ENCODE measurements at regions not wholly inside any gene's neighbourhood (a gene's known extent, or its start where the extent isn't known, plus 50 kb on each side); places are given as distances from the start of the nearest gene placed in this dataset.

DNA sequence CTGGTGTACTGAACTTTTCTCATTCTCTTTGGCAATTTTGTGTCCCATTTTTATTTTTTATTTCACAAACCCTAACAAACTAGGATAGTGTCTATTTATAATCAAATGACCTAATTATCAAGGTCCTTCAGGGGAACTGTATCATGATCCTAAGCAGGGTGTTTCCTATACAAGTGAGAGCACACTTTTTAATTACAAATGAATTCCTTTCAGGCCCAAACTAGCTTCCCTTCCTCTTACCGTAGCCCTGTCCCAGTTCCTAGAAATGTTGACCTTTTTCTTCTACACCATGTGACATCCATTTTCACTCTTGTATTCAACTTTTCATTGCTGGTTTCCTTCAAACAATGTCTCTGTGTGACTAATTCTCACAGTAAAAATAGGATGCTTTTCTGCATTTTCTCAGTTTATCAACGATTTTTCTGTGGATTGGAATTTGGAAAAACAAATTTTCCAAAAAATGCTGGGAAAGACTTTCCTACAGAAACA is 411.4 kb downstream of the CCDC91 start:
- DNase-seq (ENCODE audit: low spot score), result no peak

GRCh38 chr12:28602786-28603185 is 412.5 kb downstream of the CCDC91 start:
- no peak for DNase-seq (ENCODE audit: low spot score)

GRCh38 chr12:28603239-28603638 is 413.0 kb downstream of the CCDC91 start:
- DNase-seq (ENCODE audit: low spot score), result no peak

DNA sequence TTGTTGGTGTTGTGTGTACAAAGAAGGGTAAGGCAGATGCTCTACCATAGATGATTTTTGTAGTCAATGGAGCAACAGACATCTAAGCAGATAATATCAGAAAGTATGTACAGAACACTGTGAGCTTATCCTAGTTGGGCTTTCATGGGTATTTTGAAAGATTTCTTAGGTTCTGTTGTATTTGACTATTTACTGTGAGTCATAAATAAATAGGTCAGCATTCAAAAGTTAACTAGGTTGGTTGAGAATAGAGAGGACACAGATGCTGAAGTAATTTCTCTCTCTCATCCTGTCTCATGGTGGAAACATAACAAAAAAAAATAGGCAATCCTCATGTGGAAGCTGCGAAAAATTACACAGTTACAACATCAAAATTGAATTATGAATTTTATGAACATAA is 413.5 kb downstream of the CCDC91 start:
- DNase-seq (ENCODE audit: low spot score), result no peak

DNA sequence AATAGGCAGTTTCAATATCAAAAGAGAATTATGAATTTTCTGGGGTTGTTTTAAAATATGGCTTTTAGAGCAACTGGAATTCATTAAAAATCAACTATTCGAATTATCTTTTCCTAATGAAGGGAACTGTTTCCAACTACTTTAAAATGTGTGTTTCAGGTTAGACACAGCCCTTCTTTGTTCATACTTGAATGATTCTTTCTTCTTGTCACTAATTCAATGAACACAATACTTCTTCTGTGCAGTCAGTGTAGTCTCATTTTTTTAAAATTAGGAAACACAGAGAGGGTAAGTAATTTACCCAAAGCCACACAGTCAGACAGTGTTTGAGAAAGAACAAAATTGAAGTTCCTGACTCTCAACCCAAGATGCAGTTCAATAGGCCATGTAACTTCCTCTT is 414.0 kb downstream of the CCDC91 start:
- no peak for DNase-seq (ENCODE audit: low spot score)

- no peak for DNase-seq (ENCODE audit: low spot score)
These were observed 416.8 kb downstream of the CCDC91 start for GRCh38 chr12:28606967-28607557.

GRCh38 chr12:28610401-28611114 is 420.3 kb downstream of the CCDC91 start:
- no peak for DNase-seq (ENCODE audit: low spot score)

DNA sequence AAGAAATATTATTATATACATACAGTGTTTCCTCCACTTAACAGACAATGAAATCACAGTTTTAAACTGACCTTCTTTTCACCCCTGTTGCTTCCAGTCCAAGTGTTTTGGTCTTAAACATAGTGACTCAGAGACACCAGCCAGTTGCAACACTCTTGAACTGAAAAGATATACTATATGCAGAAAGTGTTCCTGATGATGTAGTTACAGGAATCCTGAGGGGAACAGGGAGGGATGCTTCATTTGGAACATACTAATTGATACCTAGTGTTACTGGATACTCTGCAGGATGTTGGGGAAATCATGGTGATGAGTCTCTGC is 420.8 kb downstream of the CCDC91 start:
- no peak for DNase-seq (ENCODE audit: low spot score)

DNA sequence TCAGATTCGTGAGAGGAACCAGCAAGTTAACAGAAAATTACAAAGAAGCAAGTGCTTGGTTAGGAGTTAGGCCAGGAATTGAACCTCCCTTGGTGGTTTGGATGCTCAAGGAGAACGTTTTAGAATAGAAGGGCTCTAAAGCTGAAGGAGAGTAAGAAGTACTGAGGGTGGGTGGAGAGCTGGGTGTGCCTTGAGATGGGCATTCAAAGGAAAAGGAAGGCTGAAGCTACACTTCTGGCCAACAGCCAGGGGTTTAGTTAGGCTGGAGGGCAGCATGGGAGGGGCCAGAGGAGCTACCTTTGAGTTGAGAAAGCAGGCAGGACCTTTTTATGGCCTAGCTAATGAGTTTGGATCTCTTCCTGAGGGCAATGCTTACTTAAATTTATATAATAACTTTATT is 421.2 kb downstream of the CCDC91 start:
- DNase-seq (ENCODE audit: low spot score), result no peak

DNA sequence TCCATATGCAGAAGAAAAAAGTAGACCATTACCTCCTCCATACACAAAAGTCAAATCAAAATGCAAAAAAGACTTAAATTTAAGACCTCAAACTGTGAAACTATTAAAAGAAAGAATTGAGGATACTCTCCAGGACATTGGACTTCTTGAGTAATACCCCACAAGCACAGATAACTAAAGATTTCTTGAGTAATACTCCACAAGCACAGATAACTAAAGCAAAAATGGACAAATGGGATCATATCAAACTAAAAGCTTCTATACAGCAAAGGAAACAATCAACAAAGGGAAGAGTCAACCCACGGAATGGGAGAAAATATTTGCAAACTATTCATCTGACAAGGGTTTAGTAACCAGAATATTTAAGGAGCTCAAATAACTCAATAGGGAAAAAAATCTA is 427.9 kb downstream of the CCDC91 start:
- no peak for DNase-seq (ENCODE audit: low spot score)

DNA sequence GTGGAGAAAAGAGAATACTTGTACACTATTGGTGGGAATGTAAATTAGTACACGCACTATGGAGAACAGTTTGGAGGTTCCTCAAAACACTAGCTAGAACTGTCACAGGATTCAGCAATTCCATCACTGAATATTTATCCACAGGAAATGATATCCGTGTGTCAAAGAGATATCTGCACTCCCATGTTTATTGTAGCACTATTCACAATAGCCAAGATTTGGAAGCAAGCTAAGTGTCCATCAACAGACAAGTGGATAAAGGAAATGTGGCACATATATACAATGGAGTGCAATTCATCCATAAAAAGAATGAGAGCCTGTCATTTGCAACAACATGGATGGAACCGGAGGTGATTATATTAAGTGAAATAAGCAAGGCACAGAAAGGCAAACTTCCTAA is 428.5 kb downstream of the CCDC91 start:
- no peak for DNase-seq (ENCODE audit: low spot score)

GRCh38 chr12:28620281-28620680 is 430.0 kb downstream of the CCDC91 start:
- DNase-seq (ENCODE audit: low spot score), result no peak

GRCh38 chr12:28622406-28622805 is 432.1 kb downstream of the CCDC91 start:
- DNase-seq (ENCODE audit: low spot score), result no peak

GRCh38 chr12:28626504-28626903 is 436.2 kb downstream of the CCDC91 start:
- no peak for DNase-seq (ENCODE audit: low spot score)

DNA sequence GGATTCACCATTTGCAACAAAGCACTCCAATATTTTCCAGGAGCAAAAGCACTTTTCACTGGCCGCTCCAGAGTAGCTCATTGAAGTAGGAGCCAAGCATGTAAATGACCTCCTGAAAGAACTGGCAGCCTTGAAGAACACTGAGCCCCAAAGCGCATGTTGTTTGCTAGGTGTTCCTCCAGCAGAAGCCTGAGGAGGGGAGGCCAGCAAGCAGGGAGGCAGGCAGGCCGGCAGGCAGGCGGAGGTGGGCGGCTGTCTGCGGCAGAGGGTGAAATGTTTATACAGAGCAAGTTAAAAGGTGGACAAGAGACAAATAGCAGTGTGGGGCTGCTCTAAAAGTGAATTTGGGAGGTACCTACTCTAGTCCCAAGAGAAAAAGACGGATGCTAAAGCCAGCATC is 439.4 kb downstream of the CCDC91 start:
- DNase-seq (ENCODE audit: low spot score), result peak; percentile 1

- no peak for DNase-seq (ENCODE audit: low spot score)
These were observed 441.6 kb downstream of the CCDC91 start for GRCh38 chr12:28631831-28632230.

- DNase-seq (ENCODE audit: low spot score), result no peak
These were observed 450.3 kb downstream of the CCDC91 start for GRCh38 chr12:28640519-28640918.

- no peak for DNase-seq (ENCODE audit: low spot score)
These were observed 455.2 kb downstream of the CCDC91 start for GRCh38 chr12:28645436-28645835.

- DNase-seq (ENCODE audit: low spot score), result no peak
These were observed 455.6 kb downstream of the CCDC91 start for GRCh38 chr12:28645891-28646290.

DNA sequence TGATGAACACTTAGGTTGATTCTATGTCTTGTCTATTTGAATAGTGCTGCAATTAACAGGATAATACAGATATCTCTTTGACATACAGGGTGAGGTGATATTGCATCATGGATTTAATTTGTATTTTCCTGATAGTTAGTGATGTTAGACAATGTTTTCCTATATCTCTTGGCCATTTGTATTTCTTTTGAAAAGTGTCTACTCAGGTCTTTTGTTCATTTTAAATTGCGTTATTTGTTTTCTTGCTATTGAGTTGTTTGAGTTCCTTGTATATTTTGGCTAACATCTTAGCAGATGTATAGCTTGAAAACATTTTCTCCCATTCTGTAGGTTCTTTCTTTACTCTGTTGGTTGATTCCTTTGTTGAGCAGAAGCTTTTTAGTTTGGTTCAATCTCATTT is 460.6 kb downstream of the CCDC91 start:
- no peak for DNase-seq (ENCODE audit: low spot score)

- DNase-seq (ENCODE audit: low spot score), result no peak
These were observed 462.0 kb downstream of the CCDC91 start for GRCh38 chr12:28652239-28652638.

DNA sequence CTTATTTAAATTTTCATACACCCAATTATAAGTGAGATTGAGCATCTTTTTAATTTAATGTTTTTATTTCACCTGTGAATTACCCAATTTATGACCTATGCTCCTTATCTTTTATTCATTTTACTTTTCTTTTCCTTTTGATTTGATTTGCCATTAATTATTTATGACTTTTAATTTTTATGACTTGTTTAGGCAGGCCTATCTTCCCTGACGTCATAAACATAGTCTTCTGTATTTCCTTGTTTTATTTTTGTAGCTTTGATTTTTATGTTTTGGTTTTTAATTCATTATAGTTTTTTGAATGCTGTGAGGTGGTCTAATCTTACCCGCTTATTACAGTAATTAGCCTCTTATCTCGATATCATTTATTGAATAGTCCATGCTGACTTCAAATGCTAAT is 467.1 kb upstream of the FAR2 start:
- DNase-seq (ENCODE audit: low spot score), result no peak

GRCh38 chr12:28683366-28683765 is 465.7 kb upstream of the FAR2 start:
- no peak for DNase-seq (ENCODE audit: low spot score)
